ENCODE measurements at regions not wholly inside any gene's neighbourhood (a gene's known extent, or its start where the extent isn't known, plus 50 kb on each side); places are given as distances from the start of the nearest gene placed in this dataset.
"Not testable (repeated sequence)": the region's sequence is repeated elsewhere in the genome, so short reads cannot be mapped to it uniquely, and the experiment has no call there.

GRCh38 chr18:10085416-10085815 is 171.6 kb downstream of the VAPA start:
- DNase-seq (ENCODE audit: low read depth): no peak

DNA sequence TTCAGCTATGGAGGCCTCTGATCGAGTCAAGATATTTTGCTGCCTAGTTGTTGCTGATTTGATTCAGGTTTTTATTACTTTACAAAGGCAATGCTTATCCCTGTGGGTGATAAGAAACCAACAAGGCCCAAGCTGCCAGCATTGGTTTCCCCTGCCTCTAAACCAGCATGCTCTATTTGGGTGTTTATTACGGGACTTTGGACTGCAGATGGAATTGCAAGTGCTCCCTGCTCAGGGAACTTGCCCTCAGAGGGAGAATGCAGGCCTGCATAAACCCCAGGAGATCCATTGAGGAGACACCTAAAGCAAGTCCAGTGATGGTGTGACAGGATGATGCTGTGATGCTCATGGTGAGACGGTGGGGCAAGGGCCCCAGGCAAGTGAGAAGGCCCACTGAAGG is 172.1 kb downstream of the VAPA start:
- no peak for DNase-seq (ENCODE audit: low read depth)

DNA sequence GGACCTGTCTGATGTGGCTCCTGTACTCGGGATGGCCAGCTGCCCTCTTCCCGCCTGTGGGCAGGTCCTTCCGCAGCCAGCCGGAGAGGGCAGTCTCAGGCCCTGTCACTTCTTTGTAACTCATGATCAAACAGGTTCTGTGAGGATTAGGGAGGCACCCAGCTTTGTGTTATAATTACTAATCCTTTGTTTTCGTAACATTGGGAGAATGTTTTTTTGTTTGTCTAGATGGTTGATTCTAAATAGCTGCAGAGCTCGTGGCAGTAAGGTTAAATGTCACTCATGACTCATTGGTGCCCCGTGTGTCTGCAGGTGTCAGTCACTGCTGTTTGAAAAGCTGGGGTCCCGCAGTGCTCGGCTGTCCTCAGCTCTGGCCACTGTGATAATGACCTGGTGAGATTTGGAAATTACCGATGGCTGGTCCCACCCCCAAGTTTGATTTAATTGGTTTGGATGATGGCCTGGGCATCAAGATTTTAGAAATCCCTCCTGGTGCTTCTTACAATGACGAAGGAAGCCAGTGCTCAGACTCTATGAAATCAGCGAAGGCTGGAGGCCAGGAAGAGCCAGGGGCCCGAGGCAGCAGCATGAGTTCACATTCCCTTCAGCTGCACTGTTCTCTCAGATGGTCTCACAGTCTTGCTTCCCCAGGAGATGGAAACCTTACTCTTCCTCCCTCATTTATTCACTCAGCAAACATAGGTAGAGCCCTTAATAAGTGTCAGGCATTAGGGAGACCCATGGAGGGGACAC is 172.8 kb downstream of the VAPA start:
- DNase-seq (ENCODE audit: low read depth): no peak

GRCh38 chr18:10088734-10089133 is 174.9 kb downstream of the VAPA start:
- DNase-seq (ENCODE audit: low read depth): no peak

- DNase-seq (ENCODE audit: low read depth): no peak
These were observed 176.1 kb downstream of the VAPA start for GRCh38 chr18:10089881-10090280.

DNA sequence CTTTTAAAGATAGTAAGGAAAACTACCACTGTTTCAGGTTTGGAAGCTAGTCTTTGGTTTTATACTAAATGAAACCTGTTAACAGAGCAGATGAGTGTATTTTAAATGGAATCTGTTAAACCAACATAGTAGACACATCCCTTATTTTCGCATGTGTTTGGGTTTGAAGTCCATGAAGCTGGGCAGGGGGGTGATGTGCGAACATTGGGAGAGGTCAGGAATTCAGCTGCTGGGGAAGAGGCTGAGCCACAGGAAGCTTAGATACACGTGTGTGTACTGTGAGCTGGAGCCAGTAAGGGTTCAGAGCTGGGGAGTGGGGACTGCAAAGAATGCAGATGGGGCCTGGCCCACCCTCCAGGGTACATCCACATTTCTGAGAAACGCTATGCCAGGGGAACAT is 176.9 kb downstream of the VAPA start:
- DNase-seq (ENCODE audit: low read depth): no peak

- DNase-seq (ENCODE audit: low read depth): no peak
These were observed 179.6 kb downstream of the VAPA start for GRCh38 chr18:10093445-10093844.

DNA sequence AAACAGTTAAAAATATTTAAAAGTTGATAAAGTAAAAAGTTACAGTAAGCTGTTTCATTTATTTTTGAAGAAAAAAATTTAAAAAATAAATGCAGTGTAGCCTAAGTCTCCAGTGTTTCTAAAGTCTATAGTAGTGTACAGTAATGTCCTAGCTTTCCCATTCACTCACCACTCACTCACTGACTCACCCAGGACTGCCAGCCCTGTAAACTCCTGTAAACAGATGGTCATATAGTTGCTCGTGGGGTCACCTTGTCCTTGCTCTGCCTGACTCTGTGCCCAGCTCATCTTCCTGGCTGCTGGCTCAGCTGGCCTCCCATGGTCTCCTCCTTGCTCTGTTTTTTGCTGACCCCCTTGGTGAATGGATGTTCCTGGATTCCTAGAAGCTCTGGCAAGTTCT is 180.3 kb downstream of the VAPA start:
- no peak for DNase-seq (ENCODE audit: low read depth)

GRCh38 chr18:10094655-10095054 is 180.8 kb downstream of the VAPA start:
- DNase-seq (ENCODE audit: low read depth): no peak

GRCh38 chr18:10095356-10095755 is 181.5 kb downstream of the VAPA start:
- DNase-seq (ENCODE audit: low read depth): no peak

- DNase-seq (ENCODE audit: low read depth): no peak
These were observed 185.8 kb downstream of the VAPA start for GRCh38 chr18:10099539-10100140.

DNA sequence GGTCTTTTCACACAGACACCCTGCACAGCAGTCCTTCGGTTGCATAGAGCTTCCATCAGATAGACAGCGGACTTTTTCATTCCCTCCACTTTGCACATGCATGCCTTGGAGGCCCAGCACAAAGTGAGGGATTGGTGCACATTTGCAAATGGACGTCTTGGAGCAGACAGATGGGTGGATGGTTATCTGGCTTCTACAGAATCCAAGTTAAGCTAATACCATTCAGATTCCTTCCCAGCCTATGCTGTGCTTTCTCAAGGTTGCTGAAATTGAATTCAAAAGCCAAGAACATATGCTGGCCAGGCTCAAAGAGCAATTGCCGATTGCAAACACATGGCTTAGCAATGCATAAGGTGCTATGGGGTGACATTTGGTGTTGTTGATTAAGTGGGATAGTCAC is 186.4 kb downstream of the VAPA start:
- DNase-seq (ENCODE audit: low read depth): no peak

- DNase-seq (ENCODE audit: low read depth): no peak
These were observed 187.3 kb downstream of the VAPA start for GRCh38 chr18:10100941-10101701.

GRCh38 chr18:10101729-10102128 is 187.9 kb downstream of the VAPA start:
- DNase-seq (ENCODE audit: low read depth): no peak

- not testable (repeated sequence) for DNase-seq (ENCODE audit: low read depth)
These were observed 191.3 kb downstream of the VAPA start for GRCh38 chr18:10105118-10105517.

DNA sequence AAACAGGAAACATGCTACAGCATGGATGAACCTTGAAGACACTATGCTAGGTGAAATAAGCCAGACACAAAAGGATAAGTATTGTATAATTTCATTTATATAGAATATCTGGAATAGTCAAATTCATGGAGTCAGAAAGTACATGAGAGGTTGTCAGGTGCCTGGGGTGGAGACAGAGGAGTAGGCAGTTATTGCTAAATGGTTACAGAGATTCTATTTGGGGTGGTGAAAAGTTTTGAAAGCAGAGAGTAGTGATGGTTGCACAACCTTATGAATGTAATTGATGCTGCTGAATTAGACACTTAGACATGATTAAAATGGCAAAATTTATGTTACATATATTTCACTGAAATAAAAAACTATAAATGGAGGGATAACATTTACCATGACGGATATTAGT is 197.4 kb downstream of the VAPA start:
- DNase-seq (ENCODE audit: low read depth): no peak

DNA sequence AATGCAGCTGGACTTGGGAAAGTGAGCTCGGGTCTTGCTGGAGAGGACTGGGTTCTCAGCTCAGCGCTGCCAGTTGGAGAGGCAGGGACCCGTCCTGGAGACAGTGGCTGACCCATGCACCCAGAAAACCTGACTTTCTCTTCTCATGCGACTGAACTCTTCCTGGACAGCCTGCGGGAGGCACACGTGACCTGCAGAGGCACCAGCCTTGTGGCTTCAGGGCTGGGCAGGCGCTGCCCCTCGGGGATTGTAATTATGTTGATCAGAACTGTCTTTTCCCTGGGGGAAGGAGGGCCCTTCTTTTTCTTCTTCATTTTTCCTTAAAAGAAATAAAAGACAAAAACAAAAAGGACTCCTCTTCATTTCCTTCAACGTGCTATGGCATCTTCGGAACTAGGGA is 198.1 kb downstream of the VAPA start:
- DNase-seq (ENCODE audit: low read depth): no peak

DNA sequence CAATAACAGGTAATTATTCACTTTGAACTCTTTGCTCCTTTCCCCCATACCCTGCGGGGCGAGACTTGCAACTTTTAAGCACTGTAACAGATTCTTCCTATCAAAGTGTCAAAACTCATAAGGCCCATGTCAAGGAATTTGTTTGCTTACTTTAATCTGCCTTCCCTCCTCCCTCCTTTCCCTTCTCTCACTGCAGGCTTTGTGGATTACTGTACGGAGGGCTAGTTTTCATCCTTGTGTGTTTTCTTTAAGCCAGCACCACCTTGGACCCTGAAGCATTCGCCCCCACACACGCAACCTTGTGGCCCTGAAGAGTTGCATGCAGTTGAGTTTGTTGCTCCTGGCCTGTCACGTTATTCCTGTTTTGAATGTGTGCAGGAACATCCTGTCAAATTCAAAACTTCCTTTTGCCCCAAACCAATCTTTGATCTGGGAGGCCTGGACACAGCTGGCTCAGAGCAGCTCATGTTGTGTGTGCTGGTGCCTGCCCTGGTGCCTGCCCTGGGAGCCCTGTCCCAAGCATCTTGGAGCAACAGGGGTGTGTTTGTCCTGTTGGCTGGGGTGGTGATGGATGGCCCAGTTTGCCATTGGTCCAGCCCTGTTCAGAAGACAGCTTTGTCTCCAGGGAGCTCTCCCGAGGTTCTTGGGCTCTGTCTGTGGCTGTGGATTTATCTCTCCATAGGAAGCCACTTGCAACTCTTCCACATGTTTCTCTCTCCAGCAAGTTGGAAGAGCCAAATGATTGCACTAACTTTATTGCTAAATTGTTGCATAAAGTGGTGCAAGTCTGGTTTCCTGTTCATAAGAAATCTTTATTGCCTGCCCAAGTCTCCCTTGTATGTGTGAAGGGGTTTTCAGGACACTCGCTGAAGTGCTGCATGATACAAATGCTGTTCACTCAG is 199.6 kb downstream of the VAPA start:
- DNase-seq (ENCODE audit: low read depth): no peak

DNA sequence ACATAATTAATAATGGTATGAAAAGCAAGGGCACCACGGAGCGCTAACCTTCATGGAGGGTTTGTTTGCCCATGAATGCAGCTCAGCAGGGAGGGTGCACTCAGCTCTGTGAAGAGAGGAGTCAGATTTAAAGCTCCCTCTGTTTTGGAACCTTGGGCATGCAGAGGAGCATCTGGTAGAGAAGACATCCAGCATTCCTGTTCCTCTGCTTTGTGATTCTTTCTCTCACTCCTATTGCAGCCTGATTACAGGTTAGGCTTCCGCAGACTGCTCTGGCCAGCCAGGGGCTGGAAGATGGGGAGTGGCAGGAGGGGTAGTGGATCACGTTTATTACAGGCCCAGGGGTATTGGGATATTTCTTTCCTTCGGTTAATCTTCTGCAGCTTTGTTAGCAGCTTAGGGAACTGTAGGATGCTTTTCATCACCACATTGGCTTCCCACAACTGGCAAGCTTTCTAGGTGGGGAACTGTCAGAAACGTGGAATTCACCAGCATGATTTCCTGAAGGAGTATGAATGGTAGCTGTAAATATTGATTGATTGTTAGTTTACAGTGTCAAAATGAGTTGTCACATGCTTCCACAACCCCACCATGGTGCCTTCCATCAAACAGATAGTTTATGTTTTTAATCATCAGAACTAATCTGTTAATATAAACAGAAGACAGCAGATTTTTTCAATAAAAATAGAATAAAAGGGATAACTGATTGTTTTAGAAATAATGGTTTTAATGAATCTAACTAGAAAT is 201.1 kb downstream of the VAPA start:
- DNase-seq (ENCODE audit: low read depth): no peak

DNA sequence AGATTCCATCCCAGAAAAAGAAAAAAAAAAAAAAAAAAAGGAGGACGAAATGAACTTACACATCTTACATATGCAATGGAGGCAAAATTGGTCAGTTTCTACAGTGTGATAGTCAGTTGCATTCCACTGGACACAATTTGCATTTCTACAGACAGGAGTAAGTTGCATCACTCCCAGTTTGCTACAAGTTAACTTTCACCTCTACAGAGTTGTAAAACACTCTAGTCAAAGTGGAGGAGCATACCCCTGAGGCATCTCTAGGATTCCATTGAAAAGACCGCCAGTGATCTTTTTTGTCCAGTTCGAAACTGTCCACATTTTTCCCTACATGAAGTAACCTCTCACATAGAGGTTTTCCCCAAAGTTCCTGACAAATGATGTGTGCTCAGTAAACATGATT is 202.8 kb downstream of the VAPA start:
- DNase-seq (ENCODE audit: low read depth): no peak

DNA sequence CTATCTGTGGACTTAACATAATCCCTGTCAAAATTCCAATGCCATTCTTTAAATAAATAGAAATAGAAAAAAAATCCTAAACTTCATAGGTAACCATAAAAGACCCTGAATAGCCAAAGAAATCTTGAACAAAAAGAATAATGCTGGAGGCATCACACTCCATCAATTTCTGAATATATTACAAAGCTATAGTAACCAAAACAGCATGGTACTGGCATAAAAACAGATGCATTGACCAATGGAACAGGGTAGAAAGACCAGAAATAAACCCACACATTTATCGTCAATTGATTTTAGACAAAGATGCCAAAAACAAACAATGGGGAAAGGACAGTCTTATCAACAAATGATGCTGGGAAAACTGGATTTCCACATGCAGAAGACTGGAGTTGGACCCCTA is 205.7 kb downstream of the VAPA start:
- no peak for DNase-seq (ENCODE audit: low read depth)

DNA sequence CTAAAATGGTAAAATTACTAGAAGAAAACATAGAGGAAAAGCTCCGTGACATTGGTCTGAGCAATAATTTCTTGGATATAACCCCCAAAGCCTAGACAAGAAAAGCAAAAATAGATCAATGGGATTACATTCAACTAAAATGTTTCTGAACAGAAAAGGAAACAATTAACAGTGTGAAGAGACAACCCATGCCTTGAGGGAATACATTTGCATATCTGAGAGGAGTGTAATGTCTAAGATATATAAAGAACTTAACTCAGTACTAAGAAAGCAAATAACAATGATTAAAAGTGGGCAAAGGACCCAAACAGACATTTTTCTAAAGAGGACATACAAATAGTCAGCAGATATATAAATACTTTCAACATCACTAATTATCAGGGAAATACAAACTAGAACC is 206.2 kb downstream of the VAPA start:
- no peak for DNase-seq (ENCODE audit: low read depth)

Data from stimulated activated CD8-positive, alpha-beta memory T cell treated with anti-CD3 and anti-CD28 coated beads, Interleukin-4, amount 100 ng/mL, for 24 hours (primary cell).